ENCODE measurements at regions not wholly inside any gene's neighbourhood (a gene's known extent, or its start where the extent isn't known, plus 50 kb on each side); places are given as distances from the start of the nearest gene placed in this dataset.

DNA sequence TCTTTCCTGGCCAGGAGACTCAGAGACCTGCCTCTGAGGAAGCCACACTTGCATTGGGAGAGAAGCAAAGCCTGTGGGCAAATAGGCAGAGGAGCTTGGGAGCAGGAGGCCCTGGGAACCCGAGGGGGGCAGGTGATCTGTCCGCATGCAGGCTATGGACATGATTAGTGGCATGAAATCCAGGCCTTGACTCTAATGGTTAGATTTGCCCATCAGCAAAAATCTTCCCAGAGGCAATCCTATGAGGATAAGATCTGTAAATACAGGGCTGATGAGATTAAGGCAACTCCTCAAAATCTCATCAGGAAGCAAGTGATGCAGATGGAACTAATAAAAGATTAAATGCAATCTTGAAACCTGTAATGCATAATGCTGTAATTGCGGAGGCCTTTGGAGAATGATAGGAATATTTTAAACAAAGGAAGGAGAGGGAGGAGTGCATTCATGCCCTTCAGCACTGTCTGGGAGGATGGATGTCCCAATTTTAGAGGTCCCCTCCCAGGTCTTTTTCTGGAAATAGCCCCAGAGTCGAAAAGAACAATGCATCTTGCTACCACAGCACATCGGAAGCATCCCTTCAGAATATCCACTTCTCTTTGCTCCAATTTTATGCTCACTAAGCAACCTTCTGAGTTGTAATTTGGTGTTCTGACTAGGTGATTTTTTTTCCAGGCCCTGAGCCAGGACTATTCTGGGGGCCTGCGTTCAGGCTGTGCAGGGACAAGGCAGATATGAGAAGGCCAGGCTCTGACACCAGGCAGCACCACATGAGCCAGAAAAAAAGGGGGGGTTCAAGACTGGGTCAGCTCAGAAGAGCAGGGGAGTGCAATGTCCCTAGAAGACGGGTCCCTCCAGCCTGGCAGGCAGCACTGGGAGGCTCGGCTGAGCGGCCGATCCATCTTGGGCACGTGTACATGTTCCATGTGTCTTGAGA lies 66.5 kb downstream of the MED10 start:
- Histone ChIP-seq H3K36me3 (replicated peaks in 1 of 2) (no peaks in the 10 kb centered on the region), H3K4me1 (replicated peaks in 1 of 2) (no peaks in the 10 kb centered on the region), H3K4me3 (no peak overlapping the region), H3K9me3 (replicated peaks in 1 of 3) (no peaks in the 10 kb centered on the region), H3K27me3 (no peaks in the 10 kb centered on the region), H3K27ac (no peak overlapping the region)
- peak in 1 of 7 donors; percentile 64 for DNase-seq
- 74 to 86% (median 80%) methylated on average over 6 to 11 of the region's 11 CpGs for WGBS, 4 donors
- intact Hi-C loops (cut with DNase I) = no loop called here
- TF ChIP-seq, protein P1, sequence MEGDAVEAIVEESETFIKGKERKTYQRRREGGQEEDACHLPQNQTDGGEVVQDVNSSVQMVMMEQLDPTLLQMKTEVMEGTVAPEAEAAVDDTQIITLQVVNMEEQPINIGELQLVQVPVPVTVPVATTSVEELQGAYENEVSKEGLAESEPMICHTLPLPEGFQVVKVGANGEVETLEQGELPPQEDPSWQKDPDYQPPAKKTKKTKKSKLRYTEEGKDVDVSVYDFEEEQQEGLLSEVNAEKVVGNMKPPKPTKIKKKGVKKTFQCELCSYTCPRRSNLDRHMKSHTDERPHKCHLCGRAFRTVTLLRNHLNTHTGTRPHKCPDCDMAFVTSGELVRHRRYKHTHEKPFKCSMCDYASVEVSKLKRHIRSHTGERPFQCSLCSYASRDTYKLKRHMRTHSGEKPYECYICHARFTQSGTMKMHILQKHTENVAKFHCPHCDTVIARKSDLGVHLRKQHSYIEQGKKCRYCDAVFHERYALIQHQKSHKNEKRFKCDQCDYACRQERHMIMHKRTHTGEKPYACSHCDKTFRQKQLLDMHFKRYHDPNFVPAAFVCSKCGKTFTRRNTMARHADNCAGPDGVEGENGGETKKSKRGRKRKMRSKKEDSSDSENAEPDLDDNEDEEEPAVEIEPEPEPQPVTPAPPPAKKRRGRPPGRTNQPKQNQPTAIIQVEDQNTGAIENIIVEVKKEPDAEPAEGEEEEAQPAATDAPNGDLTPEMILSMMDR (IDR thresholded peaks at IDR 0.05) = no peak

DNA sequence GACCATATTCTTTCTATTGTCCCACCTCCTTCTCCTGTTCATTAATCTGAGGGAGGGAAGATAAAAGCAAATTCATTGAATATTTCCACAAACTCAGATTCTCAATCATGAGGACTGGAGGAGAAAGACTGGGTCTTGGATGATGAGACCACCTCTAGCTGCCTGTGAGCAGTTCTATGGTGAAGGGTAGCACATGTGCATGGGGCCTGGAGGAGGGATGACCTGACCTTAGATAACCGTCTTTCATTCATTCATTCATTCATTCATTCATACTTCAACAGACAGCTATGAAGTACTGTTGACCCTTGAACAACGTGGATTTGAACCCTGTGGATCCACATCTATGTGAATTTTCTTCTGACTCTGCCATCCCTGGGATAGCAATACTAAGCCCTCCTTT lies 68.4 kb downstream of the MED10 start:
- intact Hi-C loops (cut with DNase I) = no loop called here
- no peaks in the 10 kb centered on the region for H3K27me3 ChIP-seq
- TF ChIP-seq, protein P1 (IDR thresholded peaks at IDR 0.05) = no peak
- no peak for TF ChIP-seq POLR2A (IDR thresholded peaks at IDR 0.05)
- no peak overlapping the region for H3K4me3 ChIP-seq
- H3K27ac ChIP-seq = no peak overlapping the region
- H3K36me3 ChIP-seq (replicated peaks in 1 of 2) = no peaks in the 10 kb centered on the region
- 62 to 71% (median 63%) methylated on average over 2 of the region's 2 CpGs for WGBS, 4 donors
- H3K4me1 ChIP-seq (replicated peaks in 1 of 2) = no peaks in the 10 kb centered on the region
- DNase-seq = no peak
- no peaks in the 10 kb centered on the region for H3K9me3 ChIP-seq (replicated peaks in 1 of 3)

DNA sequence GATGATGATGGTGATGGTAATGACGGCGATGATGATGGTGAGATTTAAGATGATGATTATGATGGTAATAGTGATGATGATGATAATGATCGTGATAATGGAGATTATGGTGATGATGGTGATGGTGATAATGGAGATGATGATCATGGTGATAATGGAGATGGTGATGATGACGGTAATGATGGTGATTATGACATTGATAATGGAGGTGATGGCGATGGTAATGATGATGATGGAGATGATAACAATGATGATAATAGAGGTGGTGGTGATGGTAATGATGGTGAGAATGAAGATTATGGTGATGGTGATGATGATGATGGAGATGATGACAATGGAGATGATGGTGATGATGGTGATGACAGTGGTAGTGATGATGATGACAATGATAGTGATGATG lies 69.7 kb downstream of the MED10 start:
- H3K27me3 ChIP-seq = no peaks in the 10 kb centered on the region
- DNase-seq = no peak
- TF ChIP-seq, protein P1 (IDR thresholded peaks at IDR 0.05) = no peak
- no peak for TF ChIP-seq POLR2A (IDR thresholded peaks at IDR 0.05)
- no peak overlapping the region for H3K4me3 ChIP-seq
- no peaks in the 10 kb centered on the region for H3K36me3 ChIP-seq (replicated peaks in 1 of 2)
- no peaks in the 10 kb centered on the region for H3K9me3 ChIP-seq (replicated peaks in 1 of 3)
- intact Hi-C loops (cut with DNase I) = no loop called here
- 88 to 92% (median 89%) methylated on average over 5 of the region's 5 CpGs for WGBS, 4 donors
- no peak overlapping the region for H3K27ac ChIP-seq
- no peaks in the 10 kb centered on the region for H3K4me1 ChIP-seq (replicated peaks in 1 of 2)

DNA sequence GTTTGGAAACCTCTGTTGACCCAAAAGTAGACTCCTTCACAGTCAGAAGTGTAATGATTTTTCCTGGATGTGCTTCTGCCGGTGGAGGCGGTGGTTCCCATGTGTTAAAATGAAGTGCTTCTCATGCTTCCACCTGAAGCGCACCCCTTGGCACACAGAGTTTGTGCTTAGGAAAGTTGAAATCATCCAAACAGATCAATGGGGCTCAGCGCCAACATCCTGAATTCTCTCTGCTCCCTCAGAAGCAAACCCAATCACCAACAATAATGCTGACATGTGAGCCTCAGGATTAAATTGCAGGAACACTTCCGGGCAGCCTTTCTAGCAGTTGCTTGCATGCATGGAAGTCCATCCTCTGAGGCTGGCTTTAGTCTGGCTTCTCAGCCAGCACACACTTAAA lies 71.0 kb downstream of the MED10 start:
- Histone ChIP-seq H3K36me3 (replicated peaks in 1 of 2) (no peaks in the 10 kb centered on the region), H3K27me3 (no peaks in the 10 kb centered on the region), H3K4me3 (no peak overlapping the region), H3K27ac (no peak overlapping the region), H3K9me3 (replicated peaks in 1 of 3) (no peaks in the 10 kb centered on the region), H3K4me1 (replicated peaks in 1 of 2) (no peaks in the 10 kb centered on the region)
- 73 to 87% (median 81%) methylated on average over 5 of the region's 5 CpGs for WGBS, 4 donors
- no peak for DNase-seq
- intact Hi-C loops (cut with DNase I) = no loop called here
- TF ChIP-seq POLR2A (IDR thresholded peaks at IDR 0.05) = no peak
- TF ChIP-seq, protein P1 (IDR thresholded peaks at IDR 0.05) = no peak

Data from adrenal gland (tissue), 9 donors.